Heart left ventricle (tissue), 16 donors: ENCODE measurements at regions not wholly inside any gene's neighbourhood (a gene's known extent, or its start where the extent isn't known, plus 50 kb on each side); places are given as distances from the start of the nearest gene placed in this dataset.

Experiments
- ATAC-seq, 4 donors: fragments of 200-7000 bp; cut with Tn5 transposase; one replicate each; pipeline ENCODE4 v1.9.1; 2020 to 2022; ENCODE audit warnings: moderate library complexity in 4 of 4, mild to moderate bottlenecking in 3 of 4, moderate number of reproducible peaks in 1 of 4
- DNase-seq, 5 donors: peaks; one replicate each; pipeline ENCODE4 v3.0.0-alpha.2; 2020
- H3K27ac ChIP-seq, 12 donors: fragments of 200-600 bp; sonication (generic) in 4 of 12; one replicate each; pipeline versions ENCODE4 v1.5.0 to v1.8.0; 2016 to 2022; ENCODE audit warnings: mild to moderate bottlenecking in 2 of 12
- H3K27me3 ChIP-seq, 9 donors: fragments of 200-600 bp; sonication (generic) in 2 of 9; one replicate each; pipeline versions ENCODE4 v1.5.1 to v1.8.0; 2016 to 2022; ENCODE audit warnings: mild to moderate bottlenecking in 3 of 9
- H3K36me3 ChIP-seq, 9 donors: fragments of 200-600 bp; sonication (generic) in 2 of 9; one replicate each; pipeline versions ENCODE4 v1.5.0 to v1.8.0; 2018 to 2022; ENCODE audit warnings: mild to moderate bottlenecking in 2 of 9
- H3K4me1 ChIP-seq, 12 donors: fragments of 200-600 bp; sonication (generic) in 4 of 12; one replicate each; pipeline versions ENCODE4 v1.5.0 to v1.8.0; 2016 to 2022; ENCODE audit warnings: mild to moderate bottlenecking in 3 of 12
- H3K4me3 ChIP-seq, 12 donors: fragments of 200-600 bp; sonication (generic) in 4 of 12; one replicate each; pipeline versions ENCODE4 v1.5.0 to v1.8.0; 2017 to 2022; ENCODE audit warnings: mild to moderate bottlenecking in 9 of 12, moderate library complexity in 4 of 12
- H3K9me3 ChIP-seq, 12 donors: fragments of 200-600 bp; sonication (generic) in 4 of 12; one replicate each; pipeline versions ENCODE4 v1.5.0 to v1.8.0; 2016 to 2022; ENCODE audit warnings: mild to moderate bottlenecking in 1 of 12
- POLR2A ChIP-seq, 2 donors: fragments of 450-650 bp; IDR thresholded peaks; one replicate each; pipeline ENCODE4 v1.6.1; 2017; ENCODE audit warnings: antibody characterized with exemption in 2 of 2, mild to moderate bottlenecking in 2 of 2, moderate library complexity in 2 of 2
- WGBS, 4 donors: extraction: QIAGEN DNeasy Blood & Tissue Kit in 2 of 4; methylation state at CpG; one replicate each; pipeline versions ENCODE4 v1.1.5 to v1.1.7; 2013 to 2018; 5-methylcytosine and 5-hydroxymethylcytosine counted together
- intact Hi-C, 10 donors: fragments of 100-400 bp; cut with DNase I; formaldehyde crosslinking; loops; one replicate each; pipeline versions ENCODE4 v1.11.1 to v1.14.2; 2022
- TF ChIP-seq, protein P1 (sequence below), 12 donors: fragments of 200-600 bp; sonication (generic) in 4 of 12; IDR thresholded peaks; one replicate each; pipeline versions ENCODE4 v1.5.0 to v1.8.0; 2018 to 2022; ENCODE audit warnings: antibody characterized with exemption in 12 of 12, mild to moderate bottlenecking in 5 of 12
- donor health status: ischemic (EF 13 %, LVEDD 7.1; RV severe dilation, severe dysfunction).
- donor health status: healthy with polysubstance abuse.
- donor health status: DM: no; HTN: yes; CAD: no.
- donor health status: DM: no; HTN: no; CAD: no.
- donor health status: ischemic (EF 25% LVEDD 6.9; RV normal size, moderate dysfunction).
- donor health status: ischemic (EF 25% LVEDD 5.7; RV mildly dilated, moderate dysfunction).
- donor health status: healthy.
- donor health status: DM: yes; HTN: yes; CAD: no.
- donor health status: ischemic (EF 35%, LVEDD 5.7; RV mildly dilated, moderate dysfunction).
- donor health status: nonischemic (EF 11% LVEDD 7.7; RV severe dilation, severe dysfunction).
- donor health status: DM: yes; HTN: yes; CAD: no.
- donor health status: PGD.
- donor health status: ischemic (EF 29% LVEDD 5.4; RV normal size, mild dysfunction).
- donor health status: nonischemic (EF 23%, LVEDD 6.1; RV moderate dilation, normal function).

DNA sequence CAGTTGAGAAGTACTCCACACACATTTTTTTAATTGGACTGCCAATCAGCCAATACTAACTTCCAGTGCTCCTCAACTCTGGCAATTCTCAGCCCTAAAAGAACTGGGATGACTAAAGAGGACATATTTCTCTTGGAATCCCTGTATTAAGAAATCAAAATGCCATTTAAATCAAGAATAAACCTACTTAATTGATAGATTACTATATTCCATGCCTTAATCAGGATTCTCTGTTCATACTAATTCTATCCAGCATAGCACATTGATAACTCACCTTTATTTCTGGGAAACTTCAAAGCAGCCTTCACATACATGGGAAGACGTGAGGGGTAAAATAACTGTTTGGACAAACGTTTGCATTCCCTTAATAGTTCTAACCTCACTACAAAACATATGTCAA is 93.0 kb upstream of the DKK2 start:
- ATAC-seq (no peak), DNase-seq (no peak)
- intact Hi-C loops, result loop anchor here in 1 of 10 donors (2.0 kb wide), 1 partner anchor 32 kb away; no protein-coding TSS in a partner anchor
- TF ChIP-seq POLR2A (IDR thresholded peaks at IDR 0.05), result no peak
- TF ChIP-seq, protein P1, sequence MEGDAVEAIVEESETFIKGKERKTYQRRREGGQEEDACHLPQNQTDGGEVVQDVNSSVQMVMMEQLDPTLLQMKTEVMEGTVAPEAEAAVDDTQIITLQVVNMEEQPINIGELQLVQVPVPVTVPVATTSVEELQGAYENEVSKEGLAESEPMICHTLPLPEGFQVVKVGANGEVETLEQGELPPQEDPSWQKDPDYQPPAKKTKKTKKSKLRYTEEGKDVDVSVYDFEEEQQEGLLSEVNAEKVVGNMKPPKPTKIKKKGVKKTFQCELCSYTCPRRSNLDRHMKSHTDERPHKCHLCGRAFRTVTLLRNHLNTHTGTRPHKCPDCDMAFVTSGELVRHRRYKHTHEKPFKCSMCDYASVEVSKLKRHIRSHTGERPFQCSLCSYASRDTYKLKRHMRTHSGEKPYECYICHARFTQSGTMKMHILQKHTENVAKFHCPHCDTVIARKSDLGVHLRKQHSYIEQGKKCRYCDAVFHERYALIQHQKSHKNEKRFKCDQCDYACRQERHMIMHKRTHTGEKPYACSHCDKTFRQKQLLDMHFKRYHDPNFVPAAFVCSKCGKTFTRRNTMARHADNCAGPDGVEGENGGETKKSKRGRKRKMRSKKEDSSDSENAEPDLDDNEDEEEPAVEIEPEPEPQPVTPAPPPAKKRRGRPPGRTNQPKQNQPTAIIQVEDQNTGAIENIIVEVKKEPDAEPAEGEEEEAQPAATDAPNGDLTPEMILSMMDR (IDR thresholded peaks at IDR 0.05), result no peak
- Histone ChIP-seq H3K27me3 (no peaks in the 10 kb centered on the region), H3K27ac (no peak overlapping the region), H3K4me3 (no peak overlapping the region), H3K9me3 (no peaks in the 10 kb centered on the region), H3K36me3 (no peaks in the 10 kb centered on the region), H3K4me1 (no peaks in the 10 kb centered on the region)
- 57 to 72% (median 65%) methylated on average over 2 of the region's 2 CpGs for WGBS, 4 donors

DNA sequence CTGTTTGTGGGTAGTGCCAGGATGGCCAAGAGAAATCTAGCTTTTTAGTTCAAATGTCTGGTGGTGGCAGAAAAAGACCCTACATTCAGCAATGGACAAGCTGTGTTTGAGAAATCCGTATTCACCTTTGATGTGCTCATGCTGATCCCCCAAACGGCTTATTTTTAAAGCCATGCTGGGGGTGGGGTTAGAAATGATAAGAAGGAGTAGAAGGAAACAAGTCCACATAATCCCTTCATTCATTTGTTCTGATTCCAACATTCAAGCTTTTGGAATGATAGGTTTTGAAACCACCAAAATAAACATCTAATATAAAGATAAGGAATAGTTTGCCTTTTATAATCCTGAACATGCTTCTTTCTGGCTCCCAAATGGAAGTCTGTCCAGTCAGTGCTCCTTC is 92.0 kb upstream of the DKK2 start:
- Histone ChIP-seq H3K9me3 (no peaks in the 10 kb centered on the region), H3K27me3 (no peaks in the 10 kb centered on the region), H3K4me3 (no peak overlapping the region), H3K27ac (no peak overlapping the region), H3K36me3 (no peaks in the 10 kb centered on the region), H3K4me1 (no peaks in the 10 kb centered on the region)
- intact Hi-C loops, result loop anchor here in 1 of 10 donors (2.0 kb wide), 1 partner anchor 31 kb away; no protein-coding TSS in a partner anchor
- ATAC-seq (no peak), DNase-seq (no peak)
- WGBS, 4 donors, result 56 to 64% (median 60%) methylated on average over 2 of the region's 2 CpGs
- no peak for TF ChIP-seq POLR2A (IDR thresholded peaks at IDR 0.05)
- TF ChIP-seq, protein P1 (IDR thresholded peaks at IDR 0.05), result no peak

GRCh38 chr4:107125496-107125895 is 89.4 kb upstream of the DKK2 start:
- no peak for ATAC-seq
- Histone ChIP-seq H3K27me3 (no peaks in the 10 kb centered on the region), H3K9me3 (no peaks in the 10 kb centered on the region), H3K4me3 (no peak overlapping the region), H3K36me3 (no peaks in the 10 kb centered on the region), H3K27ac (no peak overlapping the region), H3K4me1 (peaks cover 0 to 7% (median 0%) of the 10 kb centered on the region in 12 donors)
- TF ChIP-seq, protein P1 (IDR thresholded peaks at IDR 0.05), result no peak
- no peak for TF ChIP-seq POLR2A (IDR thresholded peaks at IDR 0.05)
- 59 to 80% (median 74%) methylated on average over 2 of the region's 2 CpGs for WGBS, 4 donors
- intact Hi-C loops, result no loop called here
- DNase-seq, result no peak

DNA sequence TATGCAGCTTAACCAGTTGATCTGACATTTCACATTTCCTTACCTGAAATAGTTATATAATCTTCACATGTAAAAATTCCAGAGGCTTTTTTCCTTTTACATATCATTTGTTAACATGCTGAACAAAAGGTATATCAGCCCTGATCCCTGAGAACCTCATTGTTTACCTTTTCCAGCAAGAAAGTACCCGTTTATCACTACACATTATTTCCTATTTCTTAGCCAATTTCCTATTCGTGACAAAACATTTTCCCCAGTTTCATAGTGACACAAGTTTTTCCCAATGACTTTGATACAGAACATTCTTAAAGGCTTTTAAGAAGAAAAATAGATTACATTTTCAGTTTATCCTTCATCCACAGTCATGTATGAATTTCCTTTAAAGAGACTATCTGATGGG is 86.6 kb upstream of the DKK2 start:
- intact Hi-C loops, result no loop called here
- no peak overlapping the region for H3K27ac ChIP-seq
- H3K36me3 ChIP-seq, result no peaks in the 10 kb centered on the region
- TF ChIP-seq POLR2A (IDR thresholded peaks at IDR 0.05), result no peak
- TF ChIP-seq, protein P1 (IDR thresholded peaks at IDR 0.05), result no peak
- 53 to 69% (median 62%) methylated on average over 2 of the region's 2 CpGs for WGBS, 4 donors
- no peaks in the 10 kb centered on the region for H3K9me3 ChIP-seq
- no peak for ATAC-seq
- no peak for DNase-seq
- H3K27me3 ChIP-seq, result no peaks in the 10 kb centered on the region
- no peak overlapping the region for H3K4me3 ChIP-seq
- peaks cover 0 to 11% (median 0%) of the 10 kb centered on the region in 12 donors for H3K4me1 ChIP-seq
